ENCODE measurements at regions not wholly inside any gene's neighbourhood (a gene's known extent, or its start where the extent isn't known, plus 50 kb on each side); places are given as distances from the start of the nearest gene placed in this dataset.

GRCh38 chr2:203789618-203790017 lies 78.0 kb upstream of the CTLA4 start:
- no peaks in the 10 kb centered on the region for H3K23me2 ChIP-seq (ENCODE audit: insufficient read length, low read depth, low read length, poor library complexity, severe bottlenecking)
- Mint-ChIP-seq H3K4me3 (no peak overlapping the region), H3K27ac (peak overlapping the region in 1 of 3 experiments; percentile 38; a peak in 1 of 7 replicates), H3K27me3 (ENCODE audit: low read depth) (no peaks in the 10 kb centered on the region), H3K9me3 (0 out of 5 replicates have a peak, but pooled peaks cover 0 to 2% of the 10 kb centered on the region in 2 experiments), H3K4me1 (peaks cover 11 to 14% of the 10 kb centered on the region in 2 experiments), H3K36me3 (ENCODE audit: insufficient read depth in 1 of 3, low read depth in 3 of 3) (peaks cover 0 to 6% (median 0%) of the 10 kb centered on the region in 3 experiments; a peak in 2 of 7 replicates)
- no peaks in the 10 kb centered on the region for H3K79me2 ChIP-seq (ENCODE audit: insufficient read depth, low read length)
- H3K4ac ChIP-seq (ENCODE audit: low read depth, low read length): no peak overlapping the region
- no peaks in the 10 kb centered on the region for H4K20me1 ChIP-seq (ENCODE audit: control insufficient read depth, insufficient read depth, insufficient read length)
- H3K9ac ChIP-seq (ENCODE audit: extremely low read depth, insufficient read length, low read length): no peak overlapping the region
- H3K9me3 ChIP-seq (ENCODE audit: control insufficient read depth, low read depth, low read length): no peaks in the 10 kb centered on the region
- no peak overlapping the region for H3K14ac ChIP-seq (ENCODE audit: insufficient read depth, low read length)
- H2AK5ac ChIP-seq (ENCODE audit: insufficient read length, low read length): no peak overlapping the region
- H3K23ac ChIP-seq (ENCODE audit: insufficient read length, low read depth, low read length): no peak overlapping the region
- H4K5ac ChIP-seq (ENCODE audit: insufficient read length, low read depth, low read length): no peak overlapping the region
- H4K8ac ChIP-seq (replicated peaks; ENCODE audit: insufficient read length, low read depth, low read length): no peak overlapping the region
- H3K4me1 ChIP-seq (ENCODE audit: insufficient read depth, low read length): peaks cover 5% of the 10 kb centered on the region; the same call in 1 of the 2 replicates
- no peak overlapping the region for H4K91ac ChIP-seq (ENCODE audit: insufficient read length, low read depth, low read length)
- no peak overlapping the region for H2BK20ac ChIP-seq (ENCODE audit: low read depth, low read length, poor library complexity, severe bottlenecking)
- H3T11ph ChIP-seq (ENCODE audit: low read length): no peak overlapping the region
- no peak overlapping the region for H2BK120ac ChIP-seq (ENCODE audit: low read depth, low read length, poor library complexity, severe bottlenecking)
- no peaks in the 10 kb centered on the region for H3K79me1 ChIP-seq (ENCODE audit: insufficient read depth, low read depth, low read length, poor library complexity, severe bottlenecking)
- no peak for TF ChIP-seq CTCF (conservative IDR thresholded peaks at IDR 0.05)
- no peak overlapping the region for H2AFZ ChIP-seq (ENCODE audit: low read length)
- no peak overlapping the region for H2BK12ac ChIP-seq (ENCODE audit: insufficient read length, low read depth, low read length)
- no peak overlapping the region for H3K56ac ChIP-seq (ENCODE audit: insufficient read length, low read depth, low read length)
- no peaks in the 10 kb centered on the region for H3K27me3 ChIP-seq (ENCODE audit: insufficient read depth, low read length)
- H2BK5ac ChIP-seq (ENCODE audit: insufficient read length, low read length): no peak overlapping the region
- H2BK15ac ChIP-seq (ENCODE audit: low read depth, low read length): no peak overlapping the region
- H3K18ac ChIP-seq (ENCODE audit: insufficient read length, low read depth, low read length): no peak overlapping the region
- no peak for DNase-seq
- H3K4me2 ChIP-seq (ENCODE audit: insufficient read depth, insufficient read length, low read length): no peak overlapping the region
- H3K27ac ChIP-seq (ENCODE audit: insufficient read length, low read depth, low read length): no peak overlapping the region

All from H9 (cell line).